ENCODE measurements at regions not wholly inside any gene's neighbourhood (a gene's known extent, or its start where the extent isn't known, plus 50 kb on each side); places are given as distances from the start of the nearest gene placed in this dataset.

GRCh38 chr12:111228916-111229666 is 139.8 kb downstream of the PHETA1 start:
- Mint-ChIP-seq H3K27ac (ENCODE audit: unreplicated experiment) (no peak overlapping the region), H3K36me3 (ENCODE audit: unreplicated experiment) (no peaks in the 10 kb centered on the region), H3K4me1 (ENCODE audit: unreplicated experiment) (no peaks in the 10 kb centered on the region), H3K4me3 (ENCODE audit: unreplicated experiment) (no peak overlapping the region), H3K27me3 (ENCODE audit: unreplicated experiment) (peaks cover 9% of the 10 kb centered on the region), H3K9me3 (ENCODE audit: unreplicated experiment) (no peaks in the 10 kb centered on the region)
- DNase-seq (ENCODE audit: extremely low spot score, unreplicated experiment): no peak
- TF ChIP-seq CTCF (IDR thresholded peaks at IDR 0.05): no peak

DNA sequence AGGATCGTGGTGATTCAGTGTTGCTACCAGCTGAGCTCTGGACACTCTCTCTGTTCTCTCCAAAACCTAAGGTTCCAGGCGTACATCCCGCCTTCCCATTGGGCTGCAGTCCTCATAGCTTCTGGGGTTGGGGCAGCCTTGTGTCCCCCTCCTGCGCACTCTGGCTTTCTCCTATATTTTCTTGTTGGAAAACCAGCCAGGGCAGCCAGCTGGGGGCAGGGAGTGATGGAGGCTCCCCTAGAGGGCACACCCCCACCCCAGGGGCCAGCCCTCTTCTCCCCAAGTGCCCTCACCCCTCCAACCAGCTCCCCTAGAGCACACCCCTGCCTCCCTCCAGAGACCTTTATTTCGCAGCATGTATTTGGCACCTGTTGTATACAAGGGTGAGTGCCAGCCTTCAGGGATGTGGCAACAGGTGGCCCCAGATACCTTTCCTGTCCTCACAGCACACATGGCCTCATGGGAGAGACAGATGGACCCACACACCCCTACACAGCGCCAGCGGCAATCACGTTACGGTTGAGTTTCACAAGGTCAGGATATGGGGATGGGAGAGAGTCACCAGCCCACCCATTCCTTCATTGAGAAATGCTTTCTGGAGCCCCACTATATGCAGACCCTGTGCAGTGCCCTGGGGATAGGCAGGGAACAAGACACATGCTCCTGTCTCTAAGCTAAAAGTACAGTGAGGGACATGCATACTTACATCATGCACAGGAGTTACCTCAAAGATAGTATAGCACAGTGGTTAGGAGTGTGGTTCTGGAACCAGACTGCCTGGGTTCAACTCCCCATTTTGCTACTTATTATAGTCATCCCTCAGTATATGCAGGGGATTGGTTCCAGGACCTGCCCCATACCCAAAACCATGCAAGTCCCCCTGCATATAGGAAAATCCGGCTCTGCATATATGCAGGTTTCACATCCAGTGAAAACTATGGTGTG is 141.1 kb downstream of the PHETA1 start:
- peaks cover 7% of the 10 kb centered on the region for H3K27me3 Mint-ChIP-seq (ENCODE audit: unreplicated experiment)
- H3K9me3 Mint-ChIP-seq (ENCODE audit: unreplicated experiment): no peaks in the 10 kb centered on the region
- no peak overlapping the region for H3K27ac Mint-ChIP-seq (ENCODE audit: unreplicated experiment)
- no peak for DNase-seq (ENCODE audit: extremely low spot score, unreplicated experiment)
- no peaks in the 10 kb centered on the region for H3K36me3 Mint-ChIP-seq (ENCODE audit: unreplicated experiment)
- H3K4me1 Mint-ChIP-seq (ENCODE audit: unreplicated experiment): no peaks in the 10 kb centered on the region
- H3K4me3 Mint-ChIP-seq (ENCODE audit: unreplicated experiment): no peak overlapping the region
- TF ChIP-seq CTCF (IDR thresholded peaks at IDR 0.05): no peak

DNA sequence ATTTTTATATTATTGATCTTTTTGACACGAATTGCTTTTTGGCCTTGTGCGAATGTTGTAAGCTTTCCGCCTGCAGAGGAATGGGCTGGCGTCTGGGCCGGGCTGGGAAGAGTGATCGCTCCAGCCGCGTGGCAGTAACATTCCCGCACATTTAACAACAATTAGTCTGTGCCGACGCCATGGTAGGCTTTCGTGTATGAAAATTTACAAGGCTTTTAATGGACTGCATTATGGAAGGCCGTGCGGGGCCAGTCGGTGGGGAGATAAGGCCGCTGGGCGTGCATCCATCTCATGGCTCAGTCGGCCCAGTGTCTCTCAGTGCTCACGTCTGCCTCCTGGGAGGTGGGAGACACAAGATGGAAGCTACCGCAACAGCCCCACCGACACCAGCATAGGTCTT is 142.2 kb downstream of the PHETA1 start:
- Mint-ChIP-seq H3K27ac (ENCODE audit: unreplicated experiment) (no peak overlapping the region), H3K4me1 (ENCODE audit: unreplicated experiment) (no peaks in the 10 kb centered on the region), H3K27me3 (ENCODE audit: unreplicated experiment) (peaks cover 7% of the 10 kb centered on the region), H3K9me3 (ENCODE audit: unreplicated experiment) (no peaks in the 10 kb centered on the region), H3K36me3 (ENCODE audit: unreplicated experiment) (no peaks in the 10 kb centered on the region), H3K4me3 (ENCODE audit: unreplicated experiment) (no peak overlapping the region)
- no peak for DNase-seq (ENCODE audit: extremely low spot score, unreplicated experiment)
- no peak for TF ChIP-seq CTCF (IDR thresholded peaks at IDR 0.05)

DNA sequence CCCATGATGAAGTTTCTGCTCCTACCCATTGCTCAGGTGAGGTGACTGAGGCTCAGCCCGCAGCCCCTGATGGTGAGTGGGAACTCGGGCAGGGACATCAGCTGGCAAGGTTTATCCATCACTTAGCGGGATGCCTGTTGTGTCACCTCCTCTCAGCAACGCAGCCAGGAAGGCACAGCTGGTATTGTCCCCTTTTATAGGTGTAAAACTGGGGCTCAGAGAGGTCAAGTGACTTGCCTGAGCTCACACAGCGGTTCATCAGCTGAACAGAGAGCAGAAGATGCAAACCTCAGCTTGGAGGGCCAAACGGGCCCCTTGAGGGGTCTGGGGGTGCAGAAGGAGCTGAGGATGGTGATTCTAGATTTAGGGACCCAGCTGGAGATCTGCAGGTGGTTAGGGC is 143.6 kb downstream of the PHETA1 start:
- H3K27me3 Mint-ChIP-seq (ENCODE audit: unreplicated experiment): peaks cover 8% of the 10 kb centered on the region
- no peak for TF ChIP-seq CTCF (IDR thresholded peaks at IDR 0.05)
- H3K27ac Mint-ChIP-seq (ENCODE audit: unreplicated experiment): no peak overlapping the region
- DNase-seq (ENCODE audit: extremely low spot score, unreplicated experiment): no peak
- H3K36me3 Mint-ChIP-seq (ENCODE audit: unreplicated experiment): no peaks in the 10 kb centered on the region
- H3K9me3 Mint-ChIP-seq (ENCODE audit: unreplicated experiment): no peaks in the 10 kb centered on the region
- no peaks in the 10 kb centered on the region for H3K4me1 Mint-ChIP-seq (ENCODE audit: unreplicated experiment)
- no peak overlapping the region for H3K4me3 Mint-ChIP-seq (ENCODE audit: unreplicated experiment)

All from osteocyte (in vitro differentiated cells).